Neural progenitor cell (in vitro differentiated cells): ENCODE measurements at regions not wholly inside any gene's neighbourhood (a gene's known extent, or its start where the extent isn't known, plus 50 kb on each side); places are given as distances from the start of the nearest gene placed in this dataset.

Source experiments
- EZH2 ChIP-seq: fragments of 200-600 bp; sonication (generic); IDR thresholded peaks from 2 replicates; pipeline ENCODE4 v1.6.1; 2017; ENCODE audit warnings: antibody characterized with exemption, mild to moderate bottlenecking, moderate library complexity
- EZH2phosphoT487 ChIP-seq: fragments of 200-600 bp; sonication (generic); IDR thresholded peaks from 2 replicates; pipeline ENCODE4 v1.6.1; 2017; ENCODE audit warnings: antibody characterized with exemption
- TF ChIP-seq, protein P1 (sequence below): fragments of 200-600 bp; sonication (generic); IDR thresholded peaks from 2 replicates; pipeline ENCODE4 v1.5.1; 2017; ENCODE audit warnings: antibody characterized with exemption, mild to moderate bottlenecking

DNA sequence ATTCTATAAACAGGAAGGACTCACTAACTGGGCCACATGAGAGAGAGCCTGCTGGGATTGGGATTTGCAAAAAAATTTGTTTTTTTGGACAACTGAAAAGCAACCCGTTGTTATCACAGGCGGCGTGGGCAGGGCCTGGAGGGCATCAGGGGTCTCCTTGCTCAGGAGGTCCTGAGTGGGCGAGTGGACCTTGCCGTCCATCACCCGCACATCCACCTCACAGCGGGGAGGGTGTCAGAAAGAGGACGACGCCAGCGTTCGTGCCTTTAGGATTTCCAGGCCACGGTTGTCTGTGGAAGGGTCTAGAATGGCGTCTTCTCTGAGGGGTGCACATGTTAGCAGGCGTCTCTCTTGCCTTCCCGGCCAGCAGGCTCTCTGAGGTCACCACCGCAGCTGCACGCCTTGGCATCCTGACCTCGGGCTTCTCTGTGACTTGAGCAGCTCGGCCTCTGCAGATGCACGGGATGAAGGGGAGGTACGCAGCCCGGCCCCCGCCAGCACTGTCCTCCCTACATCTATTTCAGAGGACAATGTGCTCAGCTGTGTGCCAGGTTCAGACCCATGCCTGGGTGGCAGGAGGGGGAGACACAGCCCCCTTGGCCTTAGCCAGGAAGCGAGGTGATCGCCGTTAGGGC, 749.5 kb downstream of the BRD1 start:
- TF ChIP-seq EZH2phosphoT487 (no peak), EZH2 (no peak)
- TF ChIP-seq, protein P1, sequence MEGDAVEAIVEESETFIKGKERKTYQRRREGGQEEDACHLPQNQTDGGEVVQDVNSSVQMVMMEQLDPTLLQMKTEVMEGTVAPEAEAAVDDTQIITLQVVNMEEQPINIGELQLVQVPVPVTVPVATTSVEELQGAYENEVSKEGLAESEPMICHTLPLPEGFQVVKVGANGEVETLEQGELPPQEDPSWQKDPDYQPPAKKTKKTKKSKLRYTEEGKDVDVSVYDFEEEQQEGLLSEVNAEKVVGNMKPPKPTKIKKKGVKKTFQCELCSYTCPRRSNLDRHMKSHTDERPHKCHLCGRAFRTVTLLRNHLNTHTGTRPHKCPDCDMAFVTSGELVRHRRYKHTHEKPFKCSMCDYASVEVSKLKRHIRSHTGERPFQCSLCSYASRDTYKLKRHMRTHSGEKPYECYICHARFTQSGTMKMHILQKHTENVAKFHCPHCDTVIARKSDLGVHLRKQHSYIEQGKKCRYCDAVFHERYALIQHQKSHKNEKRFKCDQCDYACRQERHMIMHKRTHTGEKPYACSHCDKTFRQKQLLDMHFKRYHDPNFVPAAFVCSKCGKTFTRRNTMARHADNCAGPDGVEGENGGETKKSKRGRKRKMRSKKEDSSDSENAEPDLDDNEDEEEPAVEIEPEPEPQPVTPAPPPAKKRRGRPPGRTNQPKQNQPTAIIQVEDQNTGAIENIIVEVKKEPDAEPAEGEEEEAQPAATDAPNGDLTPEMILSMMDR, result no peak
